ENCODE measurements at regions not wholly inside any gene's neighbourhood (a gene's known extent, or its start where the extent isn't known, plus 50 kb on each side); places are given as distances from the start of the nearest gene placed in this dataset.

DNA sequence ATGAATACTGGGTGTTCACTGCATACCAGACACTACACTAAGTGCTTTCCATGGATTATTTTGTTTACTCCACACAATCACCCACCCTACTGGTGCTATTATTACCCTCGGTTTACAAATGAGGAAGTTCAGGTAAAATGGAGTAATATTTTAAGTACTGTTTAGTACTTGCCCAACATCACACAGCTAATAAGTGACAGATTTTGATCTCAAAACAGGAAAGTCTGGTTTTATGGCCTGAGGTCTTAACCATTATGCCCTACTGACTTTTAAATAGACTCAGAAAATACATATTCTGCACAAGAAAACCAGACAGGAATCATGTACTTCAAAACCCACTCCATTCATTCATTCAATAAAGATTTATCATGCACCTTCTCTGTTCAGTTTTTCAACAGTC is 431.0 kb upstream of the TLE4 start:
- no peaks in the 10 kb centered on the region for H3K4me1 ChIP-seq
- WGBS, 2 donors: 6 to 15% methylated on average over 1 of the region's 1 CpG
- H3K27ac ChIP-seq: no peak overlapping the region
- H3K4me3 ChIP-seq: no peak overlapping the region
- DNase-seq: no peak
- H3K9me3 ChIP-seq: no peaks in the 10 kb centered on the region
- intact Hi-C loops (cut with DNase I): no loop called here
- H3K36me3 ChIP-seq: no peaks in the 10 kb centered on the region
- no peaks in the 10 kb centered on the region for H3K27me3 ChIP-seq
- TF ChIP-seq POLR2AphosphoS5 (IDR thresholded peaks at IDR 0.05): no peak
- no peak for TF ChIP-seq POLR2A (IDR thresholded peaks at IDR 0.05)
- no peak for TF ChIP-seq EP300 (IDR thresholded peaks at IDR 0.05)
- TF ChIP-seq, protein P1, sequence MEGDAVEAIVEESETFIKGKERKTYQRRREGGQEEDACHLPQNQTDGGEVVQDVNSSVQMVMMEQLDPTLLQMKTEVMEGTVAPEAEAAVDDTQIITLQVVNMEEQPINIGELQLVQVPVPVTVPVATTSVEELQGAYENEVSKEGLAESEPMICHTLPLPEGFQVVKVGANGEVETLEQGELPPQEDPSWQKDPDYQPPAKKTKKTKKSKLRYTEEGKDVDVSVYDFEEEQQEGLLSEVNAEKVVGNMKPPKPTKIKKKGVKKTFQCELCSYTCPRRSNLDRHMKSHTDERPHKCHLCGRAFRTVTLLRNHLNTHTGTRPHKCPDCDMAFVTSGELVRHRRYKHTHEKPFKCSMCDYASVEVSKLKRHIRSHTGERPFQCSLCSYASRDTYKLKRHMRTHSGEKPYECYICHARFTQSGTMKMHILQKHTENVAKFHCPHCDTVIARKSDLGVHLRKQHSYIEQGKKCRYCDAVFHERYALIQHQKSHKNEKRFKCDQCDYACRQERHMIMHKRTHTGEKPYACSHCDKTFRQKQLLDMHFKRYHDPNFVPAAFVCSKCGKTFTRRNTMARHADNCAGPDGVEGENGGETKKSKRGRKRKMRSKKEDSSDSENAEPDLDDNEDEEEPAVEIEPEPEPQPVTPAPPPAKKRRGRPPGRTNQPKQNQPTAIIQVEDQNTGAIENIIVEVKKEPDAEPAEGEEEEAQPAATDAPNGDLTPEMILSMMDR (IDR thresholded peaks at IDR 0.05): no peak

DNA sequence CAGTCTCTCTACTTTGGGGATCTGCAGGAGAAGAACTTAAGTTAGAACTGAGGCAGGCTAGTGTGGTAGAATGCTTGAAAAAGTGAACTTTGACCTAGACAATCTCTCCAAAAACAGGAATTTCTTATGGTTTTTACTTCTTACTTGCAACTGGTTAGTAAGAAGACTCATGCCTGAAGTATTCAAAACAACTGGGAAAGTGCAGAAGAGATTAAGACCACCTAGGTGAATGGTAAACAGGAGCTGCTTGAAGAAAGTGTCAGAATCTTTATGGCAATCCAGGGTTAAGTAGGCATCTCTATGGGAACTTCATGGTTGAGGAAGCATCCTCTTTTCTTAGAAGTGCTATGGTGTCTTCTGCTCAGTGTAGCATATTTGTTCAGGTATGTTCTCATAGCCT is 428.6 kb upstream of the TLE4 start:
- Histone ChIP-seq H3K36me3 (no peaks in the 10 kb centered on the region), H3K9me3 (no peaks in the 10 kb centered on the region), H3K27ac (no peak overlapping the region), H3K4me3 (no peak overlapping the region), H3K4me1 (no peaks in the 10 kb centered on the region), H3K27me3 (no peaks in the 10 kb centered on the region)
- DNase-seq: no peak
- intact Hi-C loops (cut with DNase I): no loop called here
- TF ChIP-seq, protein P1 (IDR thresholded peaks at IDR 0.05): no peak
- TF ChIP-seq POLR2AphosphoS5 (IDR thresholded peaks at IDR 0.05) (no peak), EP300 (IDR thresholded peaks at IDR 0.05) (no peak), POLR2A (IDR thresholded peaks at IDR 0.05) (no peak)

DNA sequence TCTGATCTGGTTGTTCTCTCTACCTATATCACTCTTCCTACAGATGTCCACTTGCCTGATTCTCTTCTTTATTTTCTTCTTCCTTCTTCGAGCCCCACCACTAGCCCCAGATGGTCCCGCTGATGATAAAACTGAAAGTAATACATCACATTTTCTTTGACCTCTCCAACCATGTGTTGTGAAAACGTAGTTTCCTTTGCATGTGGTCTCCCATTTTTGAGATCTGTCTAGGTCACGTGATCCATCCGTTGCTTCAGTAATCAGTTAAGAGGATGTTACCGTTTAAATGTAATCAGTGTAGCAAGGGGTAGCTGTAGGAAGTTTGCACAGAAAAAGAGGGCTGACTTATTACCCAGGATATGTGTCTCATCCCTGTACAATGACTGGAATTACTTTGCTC is 426.3 kb upstream of the TLE4 start:
- H3K27me3 ChIP-seq: no peaks in the 10 kb centered on the region
- TF ChIP-seq, protein P1 (IDR thresholded peaks at IDR 0.05): no peak
- no peak for TF ChIP-seq POLR2A (IDR thresholded peaks at IDR 0.05)
- TF ChIP-seq POLR2AphosphoS5 (IDR thresholded peaks at IDR 0.05): no peak
- H3K4me3 ChIP-seq: no peak overlapping the region
- H3K27ac ChIP-seq: no peak overlapping the region
- DNase-seq: no peak
- intact Hi-C loops (cut with DNase I): no loop called here
- H3K36me3 ChIP-seq: no peaks in the 10 kb centered on the region
- H3K9me3 ChIP-seq: no peaks in the 10 kb centered on the region
- H3K4me1 ChIP-seq: no peaks in the 10 kb centered on the region
- WGBS, 2 donors: 81 to 86% methylated on average over 6 of the region's 6 CpGs

DNA sequence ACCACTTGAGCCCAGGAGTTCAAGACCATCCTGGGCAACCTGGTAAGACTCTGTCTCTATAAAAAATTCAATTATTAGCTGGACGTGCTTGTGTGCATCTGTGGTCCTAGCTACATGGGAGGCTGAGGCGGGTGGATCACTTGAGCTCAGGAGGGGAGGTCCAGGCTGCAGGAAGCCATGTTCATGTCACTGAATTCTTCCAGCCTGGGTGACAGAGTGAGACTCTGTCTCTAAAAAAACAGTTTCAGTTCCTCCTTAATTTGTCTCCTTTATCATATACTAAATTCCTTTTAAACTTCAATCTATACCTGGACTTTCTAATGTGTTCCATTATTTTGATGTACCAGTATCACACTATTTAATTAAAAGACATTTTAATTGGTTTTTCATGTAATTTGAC is 422.2 kb upstream of the TLE4 start:
- DNase-seq: no peak
- intact Hi-C loops (cut with DNase I): no loop called here
- WGBS, 2 donors: 79 to 87% methylated on average over 2 of the region's 2 CpGs
- no peaks in the 10 kb centered on the region for H3K9me3 ChIP-seq
- no peaks in the 10 kb centered on the region for H3K4me1 ChIP-seq
- no peak overlapping the region for H3K4me3 ChIP-seq
- no peak overlapping the region for H3K27ac ChIP-seq
- H3K36me3 ChIP-seq: no peaks in the 10 kb centered on the region
- H3K27me3 ChIP-seq: no peaks in the 10 kb centered on the region
- TF ChIP-seq POLR2AphosphoS5 (IDR thresholded peaks at IDR 0.05): no peak
- TF ChIP-seq, protein P1 (IDR thresholded peaks at IDR 0.05): no peak
- TF ChIP-seq POLR2A (IDR thresholded peaks at IDR 0.05): no peak
- no peak for TF ChIP-seq EP300 (IDR thresholded peaks at IDR 0.05)

DNA sequence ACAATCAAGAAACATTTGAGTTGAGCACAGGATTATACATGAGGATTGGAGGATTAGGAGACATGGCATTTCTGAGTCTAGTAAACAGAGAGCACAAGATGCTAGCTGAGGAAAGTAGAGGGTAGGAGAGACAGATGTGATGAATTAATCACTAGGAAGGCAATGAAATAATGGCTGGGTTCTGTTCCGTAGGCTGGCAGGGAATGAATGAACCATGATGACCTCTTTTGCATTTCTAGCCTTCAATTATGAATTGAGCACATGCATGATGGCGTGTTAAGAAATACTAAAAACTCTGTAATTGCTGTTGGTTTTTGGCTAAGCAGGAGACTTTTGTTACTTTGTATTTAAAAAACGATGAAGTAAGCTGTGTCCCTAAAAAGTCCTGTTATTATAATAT is 420.0 kb upstream of the TLE4 start:
- no peak overlapping the region for H3K27ac ChIP-seq
- H3K4me1 ChIP-seq: no peaks in the 10 kb centered on the region
- DNase-seq: no peak
- no peaks in the 10 kb centered on the region for H3K27me3 ChIP-seq
- H3K9me3 ChIP-seq: no peaks in the 10 kb centered on the region
- intact Hi-C loops (cut with DNase I): no loop called here
- 90 to 92% methylated on average over 3 of the region's 3 CpGs for WGBS, 2 donors
- no peak overlapping the region for H3K4me3 ChIP-seq
- TF ChIP-seq POLR2AphosphoS5 (IDR thresholded peaks at IDR 0.05) (no peak), POLR2A (IDR thresholded peaks at IDR 0.05) (no peak), EP300 (IDR thresholded peaks at IDR 0.05) (no peak)
- TF ChIP-seq, protein P1 (IDR thresholded peaks at IDR 0.05): no peak
- H3K36me3 ChIP-seq: no peaks in the 10 kb centered on the region
